K562 (cell line): ENCODE measurements at regions not wholly inside any gene's neighbourhood (a gene's known extent, or its start where the extent isn't known, plus 50 kb on each side); places are given as distances from the start of the nearest gene placed in this dataset.

Source experiments
- ATAC-seq: fragments of 200-7000 bp; cut with Tn5 transposase; 3 replicates; pipeline ENCODE4 v1.9.1; 2020; ENCODE audit warnings: moderate library complexity
- BruUV-seq: library from RNA; stranded (reverse); fragments of 400-500 nt; replicated peaks from 2 replicates; lab custom pipeline; 2021; lab: Mats Ljungman, UMichigan
- CTCF ChIA-PET: fragments of 300-600 bp; formaldehyde crosslinking; extraction: SDS; loops from one replicate; lab custom pipeline; 2021; ENCODE audit warnings: low intra/inter-chr PET ratio; lab: Yijun Ruan, JAX
- POLR2A ChIA-PET: fragments of 300-600, 350-650 bp; sonication (Branson Sonifier 250); formaldehyde crosslinking; extraction: SDS; loops from one replicate; lab custom pipeline; 2021; ENCODE audit warnings: antibody characterized with exemption, inconsistent platforms; lab: Yijun Ruan, JAX
- DNase-seq, 4 experiments: peaks; one replicate each; pipeline versions ENCODE4 v3.0.0 to v3.0.0-alpha.2; 2011 to 2018; ENCODE audit warnings: low spot score in 3 of 4, mixed read lengths in 3 of 4; ENCODE audit errors: extremely low read depth in 1 of 4
- FAIRE-seq: peaks from 2 replicates; lab custom pipeline; 2011; peaks lifted over from hg19 to GRCh38; lab: Jason Lieb, UNC
- H2AFZ ChIP-seq: 2 replicates; pipeline ENCODE4 v1.6.0; 2011; ENCODE audit warnings: low read depth, low read length, control low read depth, inconsistent platforms
- H3K27ac ChIP-seq: fragments of 200-600 bp; 3 replicates; pipeline ENCODE4 v1.8.0; 2011; ENCODE audit warnings: low read depth, mild to moderate bottlenecking, control low read depth, inconsistent platforms, low read length, moderate library complexity, mixed read lengths; ENCODE audit errors: extremely low read depth
- H3K27me3 ChIP-seq, 2 experiments: fragments of 300-600 bp in 1 of 2; 2 replicates in 1 of 2; 3 replicates in 1 of 2; pipeline versions ENCODE4 v1.6.0 to v1.8.0; 2011; ENCODE audit warnings: inconsistent platforms in 2 of 2, low read length in 2 of 2, mild to moderate bottlenecking in 1 of 2, mixed read lengths in 1 of 2, moderate library complexity in 1 of 2; ENCODE audit not compliant: control insufficient read depth in 2 of 2, insufficient read depth in 2 of 2
- H3K36me3 ChIP-seq: fragments of 300-600 bp; 3 replicates; pipeline ENCODE4 v1.8.0; 2011; ENCODE audit warnings: mild to moderate bottlenecking, low read length, inconsistent platforms; ENCODE audit not compliant: control insufficient read depth, insufficient read depth
- H3K4me1 ChIP-seq, 2 experiments: fragments of 200-600 bp in 1 of 2; replicated peaks in 1 of 2; 2 replicates in 1 of 2; 3 replicates in 1 of 2; pipeline versions ENCODE4 v1.5.1 to v1.8.0; 2011; ENCODE audit warnings: inconsistent platforms in 2 of 2, low read length in 2 of 2, mild to moderate bottlenecking in 1 of 2, mixed read lengths in 1 of 2, moderate library complexity in 1 of 2; ENCODE audit not compliant: control insufficient read depth in 2 of 2, insufficient read depth in 2 of 2
- H3K4me2 ChIP-seq: 2 replicates; pipeline ENCODE4 v1.6.1; 2011; ENCODE audit warnings: low read length, control low read depth, inconsistent platforms, mixed read lengths; ENCODE audit not compliant: insufficient read depth
- H3K4me3 ChIP-seq: fragments of 200-600 bp; sonication (generic), shearing (Covaris generic); 2 replicates; pipeline ENCODE4 v1.5.1; 2016; ENCODE audit warnings: control low read depth, inconsistent platforms
- H3K79me2 ChIP-seq: fragments of 200-600 bp; 3 replicates; pipeline ENCODE4 v1.8.0; 2011; ENCODE audit warnings: low read length, inconsistent platforms; ENCODE audit not compliant: control insufficient read depth, insufficient read depth
- H3K9ac ChIP-seq, 2 experiments: 2 replicates each; pipeline versions ENCODE4 v1.6.0 to v1.6.1; 2011; ENCODE audit warnings: low read depth in 2 of 2, low read length in 2 of 2, control low read depth in 1 of 2, inconsistent platforms in 1 of 2, mild to moderate bottlenecking in 1 of 2, mixed read lengths in 1 of 2; ENCODE audit not compliant: insufficient read depth in 1 of 2
- H3K9me1 ChIP-seq: one replicate; pipeline ENCODE4 v1.6.0; 2011; ENCODE audit warnings: inconsistent platforms, mild to moderate bottlenecking, low read length, moderate library complexity; ENCODE audit not compliant: control insufficient read depth, insufficient read depth
- H3K9me3 ChIP-seq: replicated peaks from 2 replicates; pipeline ENCODE4 v1.5.1; 2011; ENCODE audit warnings: low read depth, low read length, inconsistent platforms; ENCODE audit not compliant: control insufficient read depth, insufficient read depth
- H4K20me1 ChIP-seq: replicated peaks from 2 replicates; pipeline ENCODE4 v1.6.1; 2011; ENCODE audit warnings: low read length, inconsistent platforms, mixed read lengths; ENCODE audit not compliant: control insufficient read depth, insufficient read depth
- KDM2B ChIP-seq: fragments of 250-450 bp; sonication (Bioruptor Pico); IDR thresholded peaks from 2 replicates; pipeline ENCODE4 v1.8.0; 2021; ENCODE audit warnings: mild to moderate bottlenecking, moderate library complexity
- MYBL2 ChIP-seq, 2 experiments: fragments of 450-650 bp in 1 of 2; sonication (generic) in 1 of 2; formaldehyde crosslinking in 1 of 2; IDR thresholded peaks; 2 replicates each; pipeline versions ENCODE4 v1.6.1 to v1.8.1; 2017 to 2022; ENCODE audit warnings: borderline replicate concordance in 1 of 2, inconsistent platforms in 1 of 2, low read depth in 1 of 2, mild to moderate bottlenecking in 1 of 2, missing genetic modification reagents in 1 of 2, moderate library complexity in 1 of 2
- SMARCB1 ChIP-seq: IDR thresholded peaks from 2 replicates; pipeline ENCODE4 v1.6.1; 2011; ENCODE audit warnings: improper control_type of control experiment, low read depth; ENCODE audit not compliant: insufficient read length
- ZNF57 ChIP-seq: fragments of 450-650 bp; formaldehyde crosslinking; IDR thresholded peaks from 2 replicates; pipeline ENCODE4 v1.4.0; 2020; ENCODE audit warnings: mild to moderate bottlenecking, moderate library complexity
- ZNF699 ChIP-seq: fragments of 250-450 bp; sonication (Bioruptor Pico); IDR thresholded peaks from 2 replicates; pipeline ENCODE4 v1.8.0; 2021; ENCODE audit warnings: mild to moderate bottlenecking, moderate library complexity; ENCODE audit not compliant: insufficient replicate concordance
- WGBS: fragments of 100-300 bp; shearing (Covaris generic); methylation state at CpG from one replicate; pipeline ENCODE4 v1.1.6; 2016; ENCODE audit warnings: low coverage, mixed read lengths; ENCODE audit not compliant: insufficient coverage; ENCODE audit errors: missing lambda C conversion rate; 5-methylcytosine and 5-hydroxymethylcytosine counted together
- in situ Hi-C: fragments of 300-500 bp; cut with MboI; formaldehyde crosslinking; loops from 4 replicates; pipeline ENCODE4 v1.15.0; 2018; ENCODE audit warnings: inconsistent platforms, mixed read lengths
- intact Hi-C: fragments of 100-400 bp; cut with micrococcal nuclease; formaldehyde crosslinking; loops from 2 replicates; pipeline ENCODE4 v1.14.2; 2022
- TF ChIP-seq, protein P1 (sequence below): fragments of 200-800 bp; sonication (Bioruptor generic); IDR thresholded peaks from 2 replicates; pipeline ENCODE4 v1.6.1; 2016; ENCODE audit warnings: missing genetic modification characterization, missing compliant biosample characterization
- TF ChIP-seq, protein P2 (sequence below): sonication (generic); formaldehyde crosslinking; IDR thresholded peaks from 2 replicates; pipeline ENCODE4 v1.8.0; 2023; ENCODE audit warnings: mild to moderate bottlenecking, missing genetic modification reagents

DNA sequence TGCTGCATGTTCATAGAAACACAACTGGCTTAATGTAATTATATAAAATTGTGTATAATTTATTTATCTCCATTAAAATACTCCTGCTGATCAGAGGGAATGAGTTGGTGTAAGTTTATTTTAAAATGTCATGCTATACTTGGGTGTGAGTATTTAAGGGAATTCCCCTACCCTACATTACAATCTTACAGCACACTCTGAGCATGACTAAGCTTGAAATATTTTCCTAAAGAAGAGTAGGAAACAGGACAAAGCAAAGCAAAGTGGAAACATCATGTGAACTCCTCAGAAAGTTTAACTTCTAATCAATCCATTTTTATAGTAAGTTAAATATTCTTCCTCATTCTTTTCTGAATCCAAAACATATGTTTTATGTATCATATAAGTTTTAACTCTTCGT, 1271.3 kb downstream of the EFNA5 start:
- 0% methylated on average over 1 of the region's 1 CpG for WGBS
- BruUV-seq = no TSS peak

DNA sequence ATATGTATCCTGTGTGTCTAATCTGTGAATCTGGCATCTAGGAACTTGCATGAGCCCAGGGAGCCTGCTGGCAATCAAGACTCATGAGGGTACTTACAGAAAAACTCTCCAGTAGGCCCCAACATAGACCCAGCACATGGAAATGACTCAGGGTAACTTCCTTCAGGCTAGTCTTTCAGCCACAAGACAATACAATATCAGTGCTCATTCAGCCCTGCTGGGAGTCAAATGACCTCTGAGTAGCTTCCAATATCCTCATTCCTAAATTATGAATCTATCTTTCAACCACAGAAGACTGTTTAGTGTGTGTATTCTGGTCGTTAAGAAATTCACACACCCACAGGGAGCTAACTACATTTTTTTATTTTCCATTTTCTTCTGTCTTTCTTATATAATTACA, 1273.0 kb downstream of the EFNA5 start:
- Histone ChIP-seq H2AFZ (no peak overlapping the region), H3K79me2 (no peaks in the 10 kb centered on the region), H3K4me2 (no peak overlapping the region), H3K27me3 (no peaks in the 10 kb centered on the region), H3K4me3 (no peak overlapping the region), H3K36me3 (no peaks in the 10 kb centered on the region), H3K9me3 (no peaks in the 10 kb centered on the region), H3K9ac (no peak overlapping the region), H3K27ac (no peak overlapping the region), H3K4me1 (no peaks in the 10 kb centered on the region), H4K20me1 (no peaks in the 10 kb centered on the region), H3K9me1 (no peaks in the 10 kb centered on the region)
- CTCF ChIA-PET = no interaction called here
- intact Hi-C loops = no loop called here
- FAIRE-seq (no peak), DNase-seq (no peak), ATAC-seq (no peak)
- no TSS peak for BruUV-seq
- POLR2A ChIA-PET = no interaction called here
- in situ Hi-C loops = no loop called here
- 0% methylated on average over 1 of the region's 1 CpG for WGBS
- TF ChIP-seq, protein P1, sequence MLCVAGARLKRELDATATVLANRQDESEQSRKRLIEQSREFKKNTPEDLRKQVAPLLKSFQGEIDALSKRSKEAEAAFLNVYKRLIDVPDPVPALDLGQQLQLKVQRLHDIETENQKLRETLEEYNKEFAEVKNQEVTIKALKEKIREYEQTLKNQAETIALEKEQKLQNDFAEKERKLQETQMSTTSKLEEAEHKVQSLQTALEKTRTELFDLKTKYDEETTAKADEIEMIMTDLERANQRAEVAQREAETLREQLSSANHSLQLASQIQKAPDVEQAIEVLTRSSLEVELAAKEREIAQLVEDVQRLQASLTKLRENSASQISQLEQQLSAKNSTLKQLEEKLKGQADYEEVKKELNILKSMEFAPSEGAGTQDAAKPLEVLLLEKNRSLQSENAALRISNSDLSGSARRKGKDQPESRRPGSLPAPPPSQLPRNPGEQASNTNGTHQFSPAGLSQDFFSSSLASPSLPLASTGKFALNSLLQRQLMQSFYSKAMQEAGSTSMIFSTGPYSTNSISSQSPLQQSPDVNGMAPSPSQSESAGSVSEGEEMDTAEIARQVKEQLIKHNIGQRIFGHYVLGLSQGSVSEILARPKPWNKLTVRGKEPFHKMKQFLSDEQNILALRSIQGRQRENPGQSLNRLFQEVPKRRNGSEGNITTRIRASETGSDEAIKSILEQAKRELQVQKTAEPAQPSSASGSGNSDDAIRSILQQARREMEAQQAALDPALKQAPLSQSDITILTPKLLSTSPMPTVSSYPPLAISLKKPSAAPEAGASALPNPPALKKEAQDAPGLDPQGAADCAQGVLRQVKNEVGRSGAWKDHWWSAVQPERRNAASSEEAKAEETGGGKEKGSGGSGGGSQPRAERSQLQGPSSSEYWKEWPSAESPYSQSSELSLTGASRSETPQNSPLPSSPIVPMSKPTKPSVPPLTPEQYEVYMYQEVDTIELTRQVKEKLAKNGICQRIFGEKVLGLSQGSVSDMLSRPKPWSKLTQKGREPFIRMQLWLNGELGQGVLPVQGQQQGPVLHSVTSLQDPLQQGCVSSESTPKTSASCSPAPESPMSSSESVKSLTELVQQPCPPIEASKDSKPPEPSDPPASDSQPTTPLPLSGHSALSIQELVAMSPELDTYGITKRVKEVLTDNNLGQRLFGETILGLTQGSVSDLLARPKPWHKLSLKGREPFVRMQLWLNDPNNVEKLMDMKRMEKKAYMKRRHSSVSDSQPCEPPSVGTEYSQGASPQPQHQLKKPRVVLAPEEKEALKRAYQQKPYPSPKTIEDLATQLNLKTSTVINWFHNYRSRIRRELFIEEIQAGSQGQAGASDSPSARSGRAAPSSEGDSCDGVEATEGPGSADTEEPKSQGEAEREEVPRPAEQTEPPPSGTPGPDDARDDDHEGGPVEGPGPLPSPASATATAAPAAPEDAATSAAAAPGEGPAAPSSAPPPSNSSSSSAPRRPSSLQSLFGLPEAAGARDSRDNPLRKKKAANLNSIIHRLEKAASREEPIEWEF (CRISPR knock-in tag) = no peak
- TF ChIP-seq KDM2B (CRISPR knock-in tag) (no peak), MYBL2 (IDR thresholded peaks at IDR 0.05; ENCODE audit: low read depth) (no peak), MYBL2 (CRISPR knock-in tag; IDR thresholded peaks at IDR 0.05; ENCODE audit: borderline replicate concordance) (no peak), ZNF699 (no peak), SMARCB1 (no peak)
- TF ChIP-seq, protein P2, sequence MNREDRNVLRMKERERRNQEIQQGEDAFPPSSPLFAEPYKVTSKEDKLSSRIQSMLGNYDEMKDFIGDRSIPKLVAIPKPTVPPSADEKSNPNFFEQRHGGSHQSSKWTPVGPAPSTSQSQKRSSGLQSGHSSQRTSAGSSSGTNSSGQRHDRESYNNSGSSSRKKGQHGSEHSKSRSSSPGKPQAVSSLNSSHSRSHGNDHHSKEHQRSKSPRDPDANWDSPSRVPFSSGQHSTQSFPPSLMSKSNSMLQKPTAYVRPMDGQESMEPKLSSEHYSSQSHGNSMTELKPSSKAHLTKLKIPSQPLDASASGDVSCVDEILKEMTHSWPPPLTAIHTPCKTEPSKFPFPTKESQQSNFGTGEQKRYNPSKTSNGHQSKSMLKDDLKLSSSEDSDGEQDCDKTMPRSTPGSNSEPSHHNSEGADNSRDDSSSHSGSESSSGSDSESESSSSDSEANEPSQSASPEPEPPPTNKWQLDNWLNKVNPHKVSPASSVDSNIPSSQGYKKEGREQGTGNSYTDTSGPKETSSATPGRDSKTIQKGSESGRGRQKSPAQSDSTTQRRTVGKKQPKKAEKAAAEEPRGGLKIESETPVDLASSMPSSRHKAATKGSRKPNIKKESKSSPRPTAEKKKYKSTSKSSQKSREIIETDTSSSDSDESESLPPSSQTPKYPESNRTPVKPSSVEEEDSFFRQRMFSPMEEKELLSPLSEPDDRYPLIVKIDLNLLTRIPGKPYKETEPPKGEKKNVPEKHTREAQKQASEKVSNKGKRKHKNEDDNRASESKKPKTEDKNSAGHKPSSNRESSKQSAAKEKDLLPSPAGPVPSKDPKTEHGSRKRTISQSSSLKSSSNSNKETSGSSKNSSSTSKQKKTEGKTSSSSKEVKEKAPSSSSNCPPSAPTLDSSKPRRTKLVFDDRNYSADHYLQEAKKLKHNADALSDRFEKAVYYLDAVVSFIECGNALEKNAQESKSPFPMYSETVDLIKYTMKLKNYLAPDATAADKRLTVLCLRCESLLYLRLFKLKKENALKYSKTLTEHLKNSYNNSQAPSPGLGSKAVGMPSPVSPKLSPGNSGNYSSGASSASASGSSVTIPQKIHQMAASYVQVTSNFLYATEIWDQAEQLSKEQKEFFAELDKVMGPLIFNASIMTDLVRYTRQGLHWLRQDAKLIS (CRISPR knock-in tag) = no peak

More for the DNA sequence above, 1271.3 kb downstream of the EFNA5 start:
- no peak overlapping the region for H3K4me2 ChIP-seq
- ChIA-PET POLR2A (no interaction called here), CTCF (no interaction called here)
- no peaks in the 10 kb centered on the region for H3K79me2 ChIP-seq
- no peaks in the 10 kb centered on the region for H3K9me3 ChIP-seq
- no peaks in the 10 kb centered on the region for H4K20me1 ChIP-seq
- in situ Hi-C loops (no loop called here), intact Hi-C loops (no loop called here)
- H3K4me1 ChIP-seq = no peaks in the 10 kb centered on the region
- no peak for TF ChIP-seq ZNF57 (CRISPR knock-in tag)
- no peak overlapping the region for H3K9ac ChIP-seq
- no peak for DNase-seq
- no peak for ATAC-seq
- H3K27me3 ChIP-seq = no peaks in the 10 kb centered on the region
- no peak for FAIRE-seq
- no peaks in the 10 kb centered on the region for H3K9me1 ChIP-seq
- no peaks in the 10 kb centered on the region for H3K36me3 ChIP-seq
- no peak overlapping the region for H3K27ac ChIP-seq
- H3K4me3 ChIP-seq = no peak overlapping the region
- no peak overlapping the region for H2AFZ ChIP-seq
